ENCODE measurements at regions not wholly inside any gene's neighbourhood (a gene's known extent, or its start where the extent isn't known, plus 50 kb on each side); places are given as distances from the start of the nearest gene placed in this dataset.

GRCh38 chr2:67229706-67230105 is 167.4 kb upstream of the ETAA1 start:
- H3K27me3 ChIP-seq (replicated peaks in 1 of 2; ENCODE audit: control insufficient read depth in 2 of 2, insufficient read depth in 2 of 2, low read length in 1 of 2), result no peaks in the 10 kb centered on the region
- RAD21 ChIA-PET (ENCODE audit: unreplicated experiment), result no interaction called here
- no TSS peak for BruUV-seq (replicated peaks)
- no peak for DNase-seq (ENCODE audit: low read depth, low spot score)
- no peaks in the 10 kb centered on the region for H3K36me3 ChIP-seq (ENCODE audit: control insufficient read depth in 2 of 2, insufficient read depth in 2 of 2, low read length in 1 of 2)
- POLR2A ChIA-PET, result no interaction called here
- no peak for TF ChIP-seq RAD51 (IDR thresholded peaks at IDR 0.05)
- no peak for TF ChIP-seq TBL1XR1 (IDR thresholded peaks at IDR 0.05; ENCODE audit: low read depth, low read length)
- no peak for TF ChIP-seq TARDBP (IDR thresholded peaks at IDR 0.05; ENCODE audit: borderline replicate concordance)
- TF ChIP-seq KDM1A (IDR thresholded peaks at IDR 0.05; ENCODE audit: borderline replicate concordance), result no peak
- TF ChIP-seq CBX5 (IDR thresholded peaks at IDR 0.05; ENCODE audit: low read depth), result no peak
- no peak for TF ChIP-seq NFXL1 (IDR thresholded peaks at IDR 0.05; ENCODE audit: borderline replicate concordance)
- no peak for TF ChIP-seq SUPT20H (IDR thresholded peaks at IDR 0.05; ENCODE audit: borderline replicate concordance, control insufficient read depth, low read depth, low read length)
- TF ChIP-seq ZZZ3 (IDR thresholded peaks at IDR 0.05; ENCODE audit: control insufficient read depth, insufficient read length, low read depth), result no peak
- no peak overlapping the region for H2AFZ ChIP-seq (ENCODE audit: control insufficient read depth, low read depth, low read length)
- in situ Hi-C loops (cut with MboI) (no loop called here), intact Hi-C loops (cut with micrococcal nuclease; ENCODE audit: unreplicated experiment) (loop anchor here (10.0 kb wide), 1 partner anchor 245 kb away; no protein-coding TSS in a partner anchor)
- no peaks in the 10 kb centered on the region for H3K79me2 ChIP-seq (ENCODE audit: control insufficient read depth, insufficient read depth, low read length)
- no peak for FAIRE-seq
- H3K27ac ChIP-seq (ENCODE audit: control insufficient read depth, insufficient read depth), result no peak overlapping the region
- ATAC-seq, result no peak
- no peak overlapping the region for H3K9ac ChIP-seq (ENCODE audit: control insufficient read depth, insufficient read depth, low read length)
- CTCF ChIA-PET, result no interaction called here
- H3K9me3 ChIP-seq (replicated peaks; ENCODE audit: control insufficient read depth, insufficient read depth, low read length), result no peaks in the 10 kb centered on the region
- no peak overlapping the region for H3K4me3 ChIP-seq
- SMC1A ChIA-PET (ENCODE audit: uncharacterized antibody, unreplicated experiment), result no interaction called here
- no peaks in the 10 kb centered on the region for H4K20me1 ChIP-seq (ENCODE audit: control insufficient read depth, insufficient read depth)
- H3K4me1 ChIP-seq (ENCODE audit: control insufficient read depth, insufficient read depth, low read length), result no peaks in the 10 kb centered on the region
- no peak overlapping the region for H3K4me2 ChIP-seq (ENCODE audit: control insufficient read depth, insufficient read depth)

GRCh38 chr2:67232936-67233335 is 164.2 kb upstream of the ETAA1 start:
- no peak overlapping the region for H3K9ac ChIP-seq (ENCODE audit: control insufficient read depth, insufficient read depth, low read length)
- no peaks in the 10 kb centered on the region for H3K4me1 ChIP-seq (ENCODE audit: control insufficient read depth, insufficient read depth, low read length)
- H3K4me3 ChIP-seq, result no peak overlapping the region
- H3K36me3 ChIP-seq (ENCODE audit: control insufficient read depth in 2 of 2, insufficient read depth in 2 of 2, low read length in 1 of 2), result no peaks in the 10 kb centered on the region
- 13% methylated on average over 1 of the region's 1 CpG for WGBS (ENCODE audit: insufficient coverage, insufficient replicate concordance, low lambda C conversion rate, missing lambda C conversion rate)
- no peaks in the 10 kb centered on the region for H3K79me2 ChIP-seq (ENCODE audit: control insufficient read depth, insufficient read depth, low read length)
- POLR2A ChIA-PET, result no interaction called here
- no TSS peak for BruUV-seq (replicated peaks)
- H4K20me1 ChIP-seq (ENCODE audit: control insufficient read depth, insufficient read depth), result no peaks in the 10 kb centered on the region
- intact Hi-C loops (cut with micrococcal nuclease; ENCODE audit: unreplicated experiment) (loop anchor here (10.0 kb wide), 1 partner anchor 242 kb away; no protein-coding TSS in a partner anchor), in situ Hi-C loops (cut with MboI) (no loop called here)
- FAIRE-seq (no peak), ATAC-seq (no peak), DNase-seq (ENCODE audit: low read depth, low spot score) (no peak)
- CTCF ChIA-PET, result interaction anchor here (1.1 kb wide), 1 partner anchor 12 kb away, joined by 3 read pairs; no protein-coding TSS in a partner anchor
- H3K9me3 ChIP-seq (replicated peaks; ENCODE audit: control insufficient read depth, insufficient read depth, low read length), result no peaks in the 10 kb centered on the region
- SMC1A ChIA-PET (ENCODE audit: uncharacterized antibody, unreplicated experiment), result no interaction called here
- no peaks in the 10 kb centered on the region for H3K27me3 ChIP-seq (replicated peaks in 1 of 2; ENCODE audit: control insufficient read depth in 2 of 2, insufficient read depth in 2 of 2, low read length in 1 of 2)
- RAD21 ChIA-PET (ENCODE audit: unreplicated experiment), result interaction anchor here (0.9 kb wide), 1 partner anchor 10 kb away, joined by 3 read pairs; no protein-coding TSS in a partner anchor
- no peak overlapping the region for H3K4me2 ChIP-seq (ENCODE audit: control insufficient read depth, insufficient read depth)
- no peak overlapping the region for H2AFZ ChIP-seq (ENCODE audit: control insufficient read depth, low read depth, low read length)
- H3K27ac ChIP-seq (ENCODE audit: control insufficient read depth, insufficient read depth), result no peak overlapping the region
- TF ChIP-seq NFXL1 (IDR thresholded peaks at IDR 0.05; ENCODE audit: borderline replicate concordance) (no peak), JUNB (IDR thresholded peaks at IDR 0.05) (no peak), NFYA (IDR thresholded peaks at IDR 0.05; ENCODE audit: borderline replicate concordance, low read depth, low read length) (no peak), TCF3 (IDR thresholded peaks at IDR 0.05; ENCODE audit: borderline replicate concordance, insufficient read depth, low read depth, low read length) (no peak), POU2F2 (IDR thresholded peaks at IDR 0.05; ENCODE audit: borderline replicate concordance, low read depth, low read length) (no peak), E4F1 (IDR thresholded peaks at IDR 0.05; ENCODE audit: borderline replicate concordance, partially characterized antibody) (no peak), BCL11A (IDR thresholded peaks at IDR 0.05; ENCODE audit: low read depth, low read length) (no peak), YY1 (IDR thresholded peaks at IDR 0.05; ENCODE audit: low read depth, low read length) (no peak), E2F4 (IDR thresholded peaks at IDR 0.05; ENCODE audit: low read depth, low read length) (no peak), POLR2AphosphoS2 (IDR thresholded peaks at IDR 0.05; ENCODE audit: low read depth, low read length) (no peak)

Measured in GM12878 (cell line).